Spinal cord (tissue), 9 donors: ENCODE measurements at regions not wholly inside any gene's neighbourhood (a gene's known extent, or its start where the extent isn't known, plus 50 kb on each side); places are given as distances from the start of the nearest gene placed in this dataset.
A peak's percentile ranks its signal among the peaks of the same experiment; 100 is the strongest.

Source experiments
- DNase-seq, 6 donors: peaks; one replicate each; pipeline versions ENCODE4 v3.0.0 to v3.0.0-alpha.2; 2013 to 2015; ENCODE audit warnings: low spot score in 6 of 6, low read depth in 4 of 6
- H3K27ac ChIP-seq: one replicate; pipeline ENCODE4 v1.5.1; 2013; ENCODE audit warnings: low read depth, low read length, control low read depth
- H3K27me3 ChIP-seq: one replicate; pipeline ENCODE4 v1.6.1; 2013; ENCODE audit warnings: low read length; ENCODE audit not compliant: control insufficient read depth, insufficient read depth
- H3K36me3 ChIP-seq: one replicate; pipeline ENCODE4 v1.6.1; 2013; ENCODE audit warnings: low read length; ENCODE audit not compliant: control insufficient read depth, insufficient read depth
- H3K4me1 ChIP-seq: one replicate; pipeline ENCODE4 v1.6.1; 2013; ENCODE audit warnings: low read length; ENCODE audit not compliant: control insufficient read depth, insufficient read depth
- H3K4me3 ChIP-seq: one replicate; pipeline ENCODE4 v1.5.1; 2013; ENCODE audit warnings: low read depth, low read length, control low read depth
- H3K9me3 ChIP-seq: one replicate; pipeline ENCODE4 v1.6.1; 2013; ENCODE audit warnings: low read length; ENCODE audit not compliant: control insufficient read depth, insufficient read depth
- WGBS: methylation state at CpG from one replicate; pipeline ENCODE4 v1.1.5; 2013; ENCODE audit warnings: missing lambda C conversion rate; ENCODE audit not compliant: insufficient coverage; 5-methylcytosine and 5-hydroxymethylcytosine counted together
- donor health status: healthy.

- H3K27ac ChIP-seq: no peak overlapping the region
- no peaks in the 10 kb centered on the region for H3K36me3 ChIP-seq
- no peaks in the 10 kb centered on the region for H3K27me3 ChIP-seq
- H3K4me1 ChIP-seq: no peaks in the 10 kb centered on the region
- DNase-seq: no peak
- H3K4me3 ChIP-seq: no peak overlapping the region
- H3K9me3 ChIP-seq: no peaks in the 10 kb centered on the region
Observed at GRCh38 chr6:85041376-85041775, 277.0 kb upstream of the TBX18 start.

GRCh38 chr6:85037221-85037620 is 272.8 kb upstream of the TBX18 start:
- H3K4me1 ChIP-seq: no peaks in the 10 kb centered on the region
- WGBS: no CpG with 5 or more reads among the region's 4 CpGs

GRCh38 chr6:85035766-85036165 is 271.4 kb upstream of the TBX18 start:
- Histone ChIP-seq H3K9me3 (peaks cover 7% of the 10 kb centered on the region), H3K4me1 (no peaks in the 10 kb centered on the region), H3K4me3 (no peak overlapping the region), H3K36me3 (no peaks in the 10 kb centered on the region), H3K27ac (no peak overlapping the region), H3K27me3 (no peaks in the 10 kb centered on the region)
- 71% methylated on average over 1 of the region's 1 CpG for WGBS
- no peak for DNase-seq

More at GRCh38 chr6:85037221-85037620, 272.8 kb upstream of the TBX18 start:
- Histone ChIP-seq H3K27ac (no peak overlapping the region), H3K27me3 (no peaks in the 10 kb centered on the region), H3K4me3 (no peak overlapping the region), H3K36me3 (no peaks in the 10 kb centered on the region), H3K9me3 (peaks cover 7% of the 10 kb centered on the region)
- DNase-seq: no peak

- no peak for DNase-seq
- WGBS: 60% methylated on average over 1 of the region's 1 CpG
- H3K27ac ChIP-seq: no peak overlapping the region
- H3K9me3 ChIP-seq: peaks cover 7% of the 10 kb centered on the region
- no peak overlapping the region for H3K4me3 ChIP-seq
- H3K4me1 ChIP-seq: no peaks in the 10 kb centered on the region
- H3K27me3 ChIP-seq: no peaks in the 10 kb centered on the region
- H3K36me3 ChIP-seq: no peaks in the 10 kb centered on the region
Observed at GRCh38 chr6:85033547-85033946, 269.1 kb upstream of the TBX18 start.

- H3K9me3 ChIP-seq: no peaks in the 10 kb centered on the region
- no peaks in the 10 kb centered on the region for H3K4me1 ChIP-seq
- WGBS: no CpG with 5 or more reads among the region's 2 CpGs
- H3K36me3 ChIP-seq: no peaks in the 10 kb centered on the region
- no peak for DNase-seq
- H3K4me3 ChIP-seq: no peak overlapping the region
- H3K27ac ChIP-seq: no peak overlapping the region
- H3K27me3 ChIP-seq: no peaks in the 10 kb centered on the region
Observed at GRCh38 chr6:85026021-85026420, 261.6 kb upstream of the TBX18 start.

- H3K27ac ChIP-seq: no peak overlapping the region
- no peaks in the 10 kb centered on the region for H3K36me3 ChIP-seq
- no peaks in the 10 kb centered on the region for H3K27me3 ChIP-seq
- H3K4me3 ChIP-seq: no peak overlapping the region
- no CpG with 5 or more reads among the region's 2 CpGs for WGBS
- H3K9me3 ChIP-seq: no peaks in the 10 kb centered on the region
- peak in 1 of 6 donors; percentile 71 for DNase-seq
- no peaks in the 10 kb centered on the region for H3K4me1 ChIP-seq
Observed at GRCh38 chr6:85023721-85024120, 259.3 kb upstream of the TBX18 start.

GRCh38 chr6:85017352-85017751 is 253.0 kb upstream of the TBX18 start:
- WGBS: no CpG with 5 or more reads among the region's 1 CpG
- DNase-seq: no peak
- no peak overlapping the region for H3K4me3 ChIP-seq
- peaks cover 3% of the 10 kb centered on the region for H3K4me1 ChIP-seq
- H3K27ac ChIP-seq: no peak overlapping the region
- no peaks in the 10 kb centered on the region for H3K27me3 ChIP-seq
- H3K9me3 ChIP-seq: no peaks in the 10 kb centered on the region
- no peaks in the 10 kb centered on the region for H3K36me3 ChIP-seq

GRCh38 chr6:85016726-85017125 is 252.3 kb upstream of the TBX18 start:
- WGBS: no CpG with 5 or more reads among the region's 1 CpG
- Histone ChIP-seq H3K4me3 (no peak overlapping the region), H3K4me1 (peaks cover 3% of the 10 kb centered on the region), H3K36me3 (no peaks in the 10 kb centered on the region), H3K9me3 (no peaks in the 10 kb centered on the region), H3K27me3 (no peaks in the 10 kb centered on the region), H3K27ac (no peak overlapping the region)
- DNase-seq: peak in 1 of 6 donors; percentile 6

GRCh38 chr6:85015396-85015990 is 251.1 kb upstream of the TBX18 start:
- WGBS: 18% methylated on average over 9 of the region's 12 CpGs

GRCh38 chr6:85010865-85011264 is 246.5 kb upstream of the TBX18 start:
- Histone ChIP-seq H3K9me3 (no peaks in the 10 kb centered on the region), H3K27ac (no peak overlapping the region), H3K36me3 (no peaks in the 10 kb centered on the region), H3K27me3 (no peaks in the 10 kb centered on the region), H3K4me1 (peaks cover 3% of the 10 kb centered on the region), H3K4me3 (no peak overlapping the region)
- no CpG with 5 or more reads among the region's 1 CpG for WGBS
- no peak for DNase-seq

More at GRCh38 chr6:85015396-85015990, 251.1 kb upstream of the TBX18 start:
- no peaks in the 10 kb centered on the region for H3K9me3 ChIP-seq
- no peaks in the 10 kb centered on the region for H3K27me3 ChIP-seq
- no peaks in the 10 kb centered on the region for H3K36me3 ChIP-seq
- no peak overlapping the region for H3K4me3 ChIP-seq
- no peak overlapping the region for H3K27ac ChIP-seq
- peak in 4 of 6 donors; percentile 13 to 72 (median 47) for DNase-seq
- peaks cover 3% of the 10 kb centered on the region for H3K4me1 ChIP-seq
